Kidney epithelial cell (primary cell): ENCODE measurements at regions not wholly inside any gene's neighbourhood (a gene's known extent, or its start where the extent isn't known, plus 50 kb on each side); places are given as distances from the start of the nearest gene placed in this dataset.

ENCODE experiments used
- DNase-seq: peaks from one replicate; pipeline ENCODE4 v3.0.0-alpha.2; 2010; ENCODE audit warnings: low read depth
- H3K27me3 ChIP-seq: 2 replicates; pipeline ENCODE4 v1.6.0; 2011; ENCODE audit warnings: low read length; ENCODE audit not compliant: control insufficient read depth, insufficient read depth
- H3K36me3 ChIP-seq: 2 replicates; pipeline ENCODE4 v1.5.1; 2011; ENCODE audit warnings: low read length; ENCODE audit not compliant: control insufficient read depth, insufficient read depth
- H3K4me3 ChIP-seq: 2 replicates; pipeline ENCODE4 v1.5.1; 2011; ENCODE audit warnings: low read depth, mild to moderate bottlenecking, control low read depth, low read length
- TF ChIP-seq, protein P1 (sequence below): IDR thresholded peaks from 2 replicates; pipeline ENCODE4 v1.5.1; 2011; ENCODE audit warnings: mild to moderate bottlenecking, moderate library complexity, low read length, control low read depth, inconsistent platforms; ENCODE audit not compliant: insufficient read depth, poor library complexity, severe bottlenecking

DNA sequence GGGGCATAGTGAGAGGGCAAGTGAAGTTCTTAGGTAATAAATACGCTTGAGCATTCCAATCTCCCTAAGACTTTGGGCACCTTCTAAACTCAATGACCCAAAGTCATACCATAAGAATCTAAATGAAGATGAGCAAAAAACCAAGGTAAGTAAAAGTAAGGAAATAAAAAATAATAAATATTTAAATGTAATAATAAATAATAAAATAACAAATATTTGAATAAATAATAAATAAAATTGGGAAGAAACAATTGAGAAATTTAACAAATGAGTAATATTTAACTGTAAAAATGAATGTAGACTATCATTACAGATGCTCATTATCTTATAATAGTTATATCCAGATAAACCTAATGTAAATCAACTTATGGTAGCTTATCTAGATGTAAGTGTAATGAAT, 391.7 kb downstream of the WDR72 start:
- no peak overlapping the region for H3K4me3 ChIP-seq
- DNase-seq, result no peak
- no peaks in the 10 kb centered on the region for H3K27me3 ChIP-seq
- TF ChIP-seq, protein P1, sequence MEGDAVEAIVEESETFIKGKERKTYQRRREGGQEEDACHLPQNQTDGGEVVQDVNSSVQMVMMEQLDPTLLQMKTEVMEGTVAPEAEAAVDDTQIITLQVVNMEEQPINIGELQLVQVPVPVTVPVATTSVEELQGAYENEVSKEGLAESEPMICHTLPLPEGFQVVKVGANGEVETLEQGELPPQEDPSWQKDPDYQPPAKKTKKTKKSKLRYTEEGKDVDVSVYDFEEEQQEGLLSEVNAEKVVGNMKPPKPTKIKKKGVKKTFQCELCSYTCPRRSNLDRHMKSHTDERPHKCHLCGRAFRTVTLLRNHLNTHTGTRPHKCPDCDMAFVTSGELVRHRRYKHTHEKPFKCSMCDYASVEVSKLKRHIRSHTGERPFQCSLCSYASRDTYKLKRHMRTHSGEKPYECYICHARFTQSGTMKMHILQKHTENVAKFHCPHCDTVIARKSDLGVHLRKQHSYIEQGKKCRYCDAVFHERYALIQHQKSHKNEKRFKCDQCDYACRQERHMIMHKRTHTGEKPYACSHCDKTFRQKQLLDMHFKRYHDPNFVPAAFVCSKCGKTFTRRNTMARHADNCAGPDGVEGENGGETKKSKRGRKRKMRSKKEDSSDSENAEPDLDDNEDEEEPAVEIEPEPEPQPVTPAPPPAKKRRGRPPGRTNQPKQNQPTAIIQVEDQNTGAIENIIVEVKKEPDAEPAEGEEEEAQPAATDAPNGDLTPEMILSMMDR, result no peak
- no peaks in the 10 kb centered on the region for H3K36me3 ChIP-seq

DNA sequence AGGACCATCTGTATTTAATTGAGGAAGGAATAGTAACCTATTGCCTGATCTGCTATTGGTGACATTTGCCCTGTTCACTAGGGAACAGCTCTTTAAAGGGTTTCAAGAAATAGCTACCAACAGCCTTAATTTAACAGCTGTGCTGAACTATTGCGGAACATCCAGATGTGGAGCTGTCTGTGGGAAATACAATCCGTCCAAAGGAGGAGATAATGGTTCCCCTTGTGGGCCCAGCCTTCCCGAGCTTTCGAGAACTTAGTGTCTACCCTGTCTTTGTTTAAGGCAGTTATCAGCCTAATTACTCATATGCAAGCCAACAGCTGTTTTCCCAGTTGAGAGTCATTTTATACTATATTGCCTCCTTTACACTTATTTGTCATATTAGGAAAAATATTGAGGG, 398.6 kb downstream of the WDR72 start:
- TF ChIP-seq, protein P1, result no peak
- H3K36me3 ChIP-seq, result no peaks in the 10 kb centered on the region
- DNase-seq, result no peak

DNA sequence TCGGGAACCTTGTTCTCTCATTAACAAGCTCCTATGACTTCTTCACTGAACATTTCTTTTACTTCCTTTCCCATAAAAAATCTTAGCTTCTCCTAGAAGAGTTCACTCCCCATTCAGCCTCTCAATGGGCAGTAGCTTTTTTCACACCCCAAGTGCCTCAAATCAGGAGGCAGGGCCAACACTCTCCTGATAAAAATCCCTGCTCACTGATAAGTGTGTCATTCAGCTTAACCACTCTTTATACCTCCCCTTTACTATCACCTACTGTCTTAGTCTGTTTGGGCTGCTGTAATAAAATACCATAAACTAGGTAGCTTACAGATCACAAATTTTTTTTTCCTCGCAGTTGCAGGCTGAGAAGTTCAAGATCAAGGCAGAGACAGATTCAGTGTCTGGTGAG, 400.4 kb downstream of the WDR72 start:
- Histone ChIP-seq H3K4me3 (no peak overlapping the region), H3K36me3 (no peaks in the 10 kb centered on the region), H3K27me3 (no peaks in the 10 kb centered on the region)
- TF ChIP-seq, protein P1, result no peak
- DNase-seq, result no peak

More for the DNA sequence above, 398.6 kb downstream of the WDR72 start:
- H3K4me3 ChIP-seq, result no peak overlapping the region
- no peaks in the 10 kb centered on the region for H3K27me3 ChIP-seq

DNA sequence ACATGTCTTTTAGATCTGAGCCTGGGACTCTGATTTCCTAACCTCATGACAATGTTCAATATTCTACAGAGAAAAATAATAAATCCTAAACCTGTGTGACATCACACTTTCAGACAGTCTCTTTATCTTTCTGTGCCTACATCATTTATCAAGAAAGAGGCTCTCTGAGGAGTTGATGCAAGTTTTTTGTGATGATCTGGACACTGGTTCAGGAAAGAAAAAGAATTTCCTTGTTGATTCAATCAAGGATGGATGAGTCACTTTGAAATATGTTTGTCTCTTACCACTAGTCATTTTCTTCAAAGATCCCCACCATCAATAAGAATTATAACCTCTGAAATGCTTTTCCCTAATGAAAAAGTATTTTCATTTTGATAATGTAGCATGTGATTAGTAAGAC, 404.6 kb downstream of the WDR72 start:
- Histone ChIP-seq H3K4me3 (no peak overlapping the region), H3K36me3 (no peaks in the 10 kb centered on the region), H3K27me3 (no peaks in the 10 kb centered on the region)
- DNase-seq, result no peak
- TF ChIP-seq, protein P1, result no peak

DNA sequence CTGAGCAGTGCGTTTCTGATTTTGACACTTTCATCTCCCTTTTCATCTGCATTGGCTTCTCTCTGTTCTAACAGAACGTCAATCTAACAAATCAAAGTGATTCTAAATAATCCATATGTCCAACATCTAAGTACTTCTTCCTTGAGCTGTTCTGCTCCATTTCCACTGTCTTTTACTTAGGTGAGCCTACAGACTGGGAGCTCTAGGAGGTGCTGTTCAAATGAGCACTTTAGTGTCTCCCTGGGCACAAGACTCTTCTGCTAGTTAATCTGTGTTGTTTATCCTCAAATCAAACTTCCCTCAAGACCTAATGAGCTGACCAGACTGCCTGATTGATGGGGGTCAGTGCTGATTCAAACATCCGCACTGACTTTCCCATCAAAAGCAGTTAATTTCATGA, 408.1 kb downstream of the WDR72 start:
- no peaks in the 10 kb centered on the region for H3K36me3 ChIP-seq
- DNase-seq, result no peak
- no peak overlapping the region for H3K4me3 ChIP-seq
- TF ChIP-seq, protein P1, result no peak
- no peaks in the 10 kb centered on the region for H3K27me3 ChIP-seq

DNA sequence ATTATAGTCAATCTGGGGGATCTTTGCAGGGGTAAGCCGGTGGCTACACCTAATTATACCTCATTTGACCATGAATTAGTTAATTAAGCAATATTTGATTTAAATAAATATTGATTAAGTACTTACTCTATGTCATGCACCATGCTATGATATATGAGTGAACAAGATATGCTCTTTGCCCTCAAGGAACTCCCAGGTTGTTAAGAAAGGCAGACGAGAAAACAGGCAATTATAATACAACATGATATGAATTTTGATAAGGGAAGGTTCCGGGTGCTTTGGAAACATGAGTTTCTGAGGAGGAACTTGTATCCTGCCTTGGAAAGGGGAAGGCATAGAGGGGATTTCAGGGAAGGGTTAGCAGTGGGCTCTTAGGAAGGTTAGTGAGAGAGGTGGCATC, 412.9 kb downstream of the WDR72 start:
- DNase-seq, result no peak
- Histone ChIP-seq H3K4me3 (no peak overlapping the region), H3K27me3 (no peaks in the 10 kb centered on the region), H3K36me3 (no peaks in the 10 kb centered on the region)
- TF ChIP-seq, protein P1, result no peak
